AG09309 (cell line): ENCODE measurements at regions not wholly inside any gene's neighbourhood (a gene's known extent, or its start where the extent isn't known, plus 50 kb on each side); places are given as distances from the start of the nearest gene placed in this dataset.
"Not testable (repeated sequence)": the region's sequence is repeated elsewhere in the genome, so short reads cannot be mapped to it uniquely, and the experiment has no call there.

Source experiments
- DNase-seq: peaks from one replicate; pipeline ENCODE4 v3.0.0-alpha.2; 2010; ENCODE audit warnings: low read depth
- H3K4me3 ChIP-seq: 2 replicates; pipeline ENCODE4 v1.5.1; 2011; ENCODE audit warnings: mild to moderate bottlenecking, low read depth, low read length, moderate library complexity; ENCODE audit not compliant: control insufficient read depth
- TF ChIP-seq, protein P1 (sequence below): IDR thresholded peaks from 2 replicates; pipeline ENCODE4 v1.5.1; 2011; ENCODE audit warnings: mild to moderate bottlenecking, low read depth, low read length, inconsistent platforms; ENCODE audit not compliant: insufficient read depth, control insufficient read depth; ENCODE audit errors: missing control alignments

DNA sequence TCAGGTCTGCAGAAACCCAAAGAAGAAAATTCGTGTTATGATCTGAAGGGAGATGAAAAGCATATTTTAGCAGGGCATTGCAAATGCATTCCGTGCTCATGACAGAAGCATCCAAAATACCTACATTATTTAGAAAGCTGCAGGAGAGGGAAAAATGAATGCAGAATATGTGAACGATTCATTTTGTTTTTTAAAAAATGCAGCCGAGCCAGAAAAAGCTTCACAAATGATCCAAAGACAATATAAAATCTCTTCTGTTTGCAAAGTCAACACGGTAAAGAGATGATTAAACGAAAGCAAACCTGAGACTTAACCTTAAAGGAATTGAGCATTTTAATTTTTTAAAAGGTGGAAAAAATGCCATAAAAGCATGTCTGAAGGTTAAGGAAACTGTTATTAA lies 136.1 kb upstream of the SULF2 start:
- no peak overlapping the region for H3K4me3 ChIP-seq
- DNase-seq, result no peak
- TF ChIP-seq, protein P1, sequence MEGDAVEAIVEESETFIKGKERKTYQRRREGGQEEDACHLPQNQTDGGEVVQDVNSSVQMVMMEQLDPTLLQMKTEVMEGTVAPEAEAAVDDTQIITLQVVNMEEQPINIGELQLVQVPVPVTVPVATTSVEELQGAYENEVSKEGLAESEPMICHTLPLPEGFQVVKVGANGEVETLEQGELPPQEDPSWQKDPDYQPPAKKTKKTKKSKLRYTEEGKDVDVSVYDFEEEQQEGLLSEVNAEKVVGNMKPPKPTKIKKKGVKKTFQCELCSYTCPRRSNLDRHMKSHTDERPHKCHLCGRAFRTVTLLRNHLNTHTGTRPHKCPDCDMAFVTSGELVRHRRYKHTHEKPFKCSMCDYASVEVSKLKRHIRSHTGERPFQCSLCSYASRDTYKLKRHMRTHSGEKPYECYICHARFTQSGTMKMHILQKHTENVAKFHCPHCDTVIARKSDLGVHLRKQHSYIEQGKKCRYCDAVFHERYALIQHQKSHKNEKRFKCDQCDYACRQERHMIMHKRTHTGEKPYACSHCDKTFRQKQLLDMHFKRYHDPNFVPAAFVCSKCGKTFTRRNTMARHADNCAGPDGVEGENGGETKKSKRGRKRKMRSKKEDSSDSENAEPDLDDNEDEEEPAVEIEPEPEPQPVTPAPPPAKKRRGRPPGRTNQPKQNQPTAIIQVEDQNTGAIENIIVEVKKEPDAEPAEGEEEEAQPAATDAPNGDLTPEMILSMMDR, result no peak

DNA sequence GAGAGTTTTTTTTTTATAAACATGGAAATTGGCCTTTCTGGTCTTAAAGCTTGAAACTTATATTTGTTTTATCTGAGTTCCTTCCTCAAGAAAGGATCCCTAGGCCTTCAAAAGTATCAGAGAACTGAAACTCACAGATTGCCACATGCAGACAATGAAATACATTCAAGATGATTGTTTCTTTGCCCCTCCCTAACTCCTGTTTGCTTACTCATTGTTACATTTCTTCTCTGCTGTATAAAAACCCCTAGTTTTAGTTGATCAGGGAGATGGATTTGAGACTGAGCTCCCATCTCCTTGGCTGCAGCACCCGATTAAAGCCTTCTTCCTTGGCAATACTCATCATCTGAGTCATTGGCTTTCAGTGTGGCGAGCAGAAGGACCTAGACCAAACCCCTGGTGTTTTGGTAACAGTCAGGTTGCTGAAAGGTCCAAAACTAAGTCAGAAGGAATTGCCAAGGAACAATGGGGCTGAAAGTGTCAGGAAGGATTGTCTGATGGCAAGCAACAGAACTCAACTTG lies 132.3 kb upstream of the SULF2 start:
- TF ChIP-seq, protein P1, result no peak
- H3K4me3 ChIP-seq, result no peak overlapping the region
- DNase-seq, result no peak

DNA sequence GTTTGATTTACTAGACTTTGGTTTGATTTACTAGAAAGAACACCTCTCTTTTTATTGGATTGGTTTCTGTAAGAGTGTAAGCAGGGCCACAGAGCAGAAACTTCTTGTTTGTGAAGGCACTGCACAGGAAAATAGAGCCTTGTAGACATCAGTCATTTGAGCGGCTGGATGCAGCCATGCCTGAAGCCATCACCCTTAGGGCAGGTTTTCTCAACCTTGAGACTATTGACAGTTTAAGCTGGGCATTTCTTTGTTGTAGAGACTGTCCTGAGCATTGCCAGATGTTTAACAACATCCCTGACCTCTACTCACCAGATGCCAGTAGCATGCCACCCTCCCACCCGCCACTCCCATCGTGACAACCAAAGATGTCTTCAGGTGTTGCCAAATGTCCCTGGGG lies 130.2 kb upstream of the SULF2 start:
- TF ChIP-seq, protein P1, result no peak
- no peak overlapping the region for H3K4me3 ChIP-seq
- DNase-seq, result no peak

DNA sequence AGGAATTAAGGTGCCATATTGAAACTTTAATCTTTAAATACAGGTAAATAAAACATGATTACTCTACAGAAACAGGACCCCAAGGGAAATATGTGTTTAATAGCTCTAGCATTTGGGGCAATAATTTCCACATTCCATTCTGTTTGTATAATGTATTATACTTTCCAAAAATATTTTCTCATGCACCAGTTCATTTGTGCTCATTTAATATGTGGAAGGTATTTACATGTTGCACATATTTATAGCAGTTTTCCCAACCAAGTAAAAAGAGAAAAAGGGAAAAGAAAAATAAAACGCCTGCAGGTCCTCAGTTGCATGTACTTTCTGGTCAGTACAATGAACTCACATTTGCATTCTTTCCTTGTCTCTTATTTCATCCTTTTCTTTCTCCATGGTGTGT lies 129.5 kb upstream of the SULF2 start:
- TF ChIP-seq, protein P1, result no peak
- DNase-seq, result no peak
- H3K4me3 ChIP-seq, result no peak overlapping the region

DNA sequence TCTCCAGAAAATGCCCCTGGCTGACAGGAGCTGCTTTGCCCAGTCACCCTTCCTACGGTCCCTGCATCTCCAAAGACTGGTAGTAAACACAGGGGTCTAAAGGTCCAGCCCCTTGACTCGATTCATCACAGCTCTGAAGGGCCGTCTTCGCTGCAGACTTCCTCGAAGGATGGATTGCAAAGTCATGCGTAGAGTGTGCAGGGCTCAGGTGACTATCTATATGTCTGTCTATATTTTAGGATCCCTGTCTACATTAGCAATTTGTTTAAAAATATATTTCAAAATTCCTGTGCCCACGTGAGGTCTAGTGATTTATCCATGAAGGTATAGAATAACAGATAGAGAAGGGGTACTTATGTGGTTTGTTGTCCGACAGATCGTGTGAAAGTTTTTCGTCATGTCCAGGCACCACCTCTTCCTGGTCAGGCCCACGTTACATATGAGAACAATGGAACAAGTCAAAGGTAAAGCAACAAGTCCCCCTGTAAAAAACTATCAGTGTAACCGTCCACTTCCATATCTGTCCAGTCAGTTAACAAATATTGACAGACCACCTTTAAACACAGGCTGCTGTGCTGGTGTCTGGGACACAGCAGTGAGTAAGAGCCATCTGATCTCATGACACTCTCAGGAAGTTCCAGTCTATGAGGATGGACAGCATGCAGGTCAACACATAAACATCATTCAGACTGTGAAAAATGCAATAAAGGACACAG lies 127.7 kb upstream of the SULF2 start:
- DNase-seq, H3K4me3 ChIP-seq: not testable (repeated sequence)

DNA sequence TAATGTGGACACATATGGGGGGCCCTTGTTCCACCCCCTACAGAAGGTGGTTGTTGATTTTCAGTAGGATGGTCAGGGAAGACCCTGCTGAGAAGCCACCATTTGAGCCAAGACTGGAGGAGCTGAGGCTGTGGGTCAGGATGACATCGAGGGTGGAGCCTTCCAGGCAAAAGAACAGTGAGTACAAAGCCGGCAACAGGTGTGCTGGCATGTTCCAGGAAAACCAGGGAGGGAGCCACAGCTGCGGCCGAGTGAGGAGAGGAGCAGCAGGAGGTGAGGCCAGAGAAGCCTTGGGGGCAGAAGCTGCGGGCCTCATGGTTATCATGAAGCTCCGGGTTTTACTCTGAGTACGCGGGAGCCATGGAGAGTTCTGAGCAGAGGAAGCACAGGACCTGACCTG lies 126.9 kb upstream of the SULF2 start:
- H3K4me3 ChIP-seq, DNase-seq: not testable (repeated sequence)

DNA sequence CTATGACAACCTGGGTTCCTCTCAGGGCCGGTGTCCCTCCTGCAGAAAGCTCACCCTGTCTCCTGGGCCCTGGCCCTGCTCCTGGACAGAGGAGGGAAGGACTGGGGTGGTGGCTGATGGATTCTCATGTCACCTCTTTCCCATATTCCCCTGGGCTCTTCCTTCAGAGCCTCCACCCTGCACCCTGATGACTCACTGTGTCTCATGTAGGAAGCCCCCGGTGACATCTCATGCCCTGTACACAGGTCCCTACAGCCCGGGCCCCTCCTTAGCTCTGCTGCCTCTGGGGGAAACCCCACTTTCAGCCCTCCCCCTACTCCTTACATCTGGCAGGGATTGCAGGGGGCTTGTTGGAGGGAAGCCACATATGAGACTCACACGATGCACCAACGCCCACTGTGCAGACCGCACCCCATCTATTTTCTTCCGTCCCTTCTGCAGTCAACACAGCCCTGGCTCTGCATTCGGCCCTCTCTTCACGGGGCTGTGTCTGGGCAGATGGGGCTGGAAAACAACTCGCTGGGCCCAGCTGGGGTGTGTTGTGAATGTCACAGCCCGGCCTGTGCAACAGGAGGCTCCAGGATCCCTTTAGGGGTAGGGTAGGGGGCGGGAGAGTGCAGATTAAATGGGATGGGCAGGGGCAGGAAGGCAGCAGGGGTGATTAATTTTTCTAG lies 124.6 kb upstream of the SULF2 start:
- H3K4me3 ChIP-seq, DNase-seq: not testable (repeated sequence)

DNA sequence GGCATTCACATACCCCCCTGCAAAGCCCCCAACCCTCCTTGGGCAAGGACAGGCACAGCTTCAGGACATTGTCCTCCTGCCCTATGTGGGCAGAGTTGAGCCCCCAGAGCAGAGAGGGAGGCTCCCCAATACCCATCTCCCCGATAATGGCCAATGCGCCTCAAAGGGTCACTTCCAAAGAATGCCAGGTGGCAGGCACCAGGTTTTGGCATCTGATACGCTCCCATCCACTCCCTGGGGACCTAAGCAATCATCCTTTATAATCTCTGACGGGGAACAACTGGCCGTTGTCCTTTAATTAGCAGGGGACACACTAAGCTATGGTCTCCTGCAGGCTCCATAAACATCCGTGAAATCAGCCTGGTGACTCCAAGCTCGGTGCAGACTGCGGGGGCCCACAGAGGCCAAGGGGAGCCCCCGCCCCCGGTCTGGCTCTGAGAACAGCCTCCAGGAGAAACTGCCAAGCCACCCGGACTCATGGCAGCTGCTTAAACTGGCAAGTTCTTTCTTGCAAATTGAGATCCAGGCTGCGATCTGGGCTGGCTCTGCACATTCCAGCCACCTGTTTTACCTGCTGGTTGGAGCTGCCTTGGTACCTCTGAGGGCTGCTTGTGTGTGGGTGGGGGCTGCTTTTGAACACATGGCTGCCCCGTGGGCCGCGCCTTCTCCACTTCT lies 123.2 kb upstream of the SULF2 start:
- DNase-seq, result not testable (repeated sequence)

DNA sequence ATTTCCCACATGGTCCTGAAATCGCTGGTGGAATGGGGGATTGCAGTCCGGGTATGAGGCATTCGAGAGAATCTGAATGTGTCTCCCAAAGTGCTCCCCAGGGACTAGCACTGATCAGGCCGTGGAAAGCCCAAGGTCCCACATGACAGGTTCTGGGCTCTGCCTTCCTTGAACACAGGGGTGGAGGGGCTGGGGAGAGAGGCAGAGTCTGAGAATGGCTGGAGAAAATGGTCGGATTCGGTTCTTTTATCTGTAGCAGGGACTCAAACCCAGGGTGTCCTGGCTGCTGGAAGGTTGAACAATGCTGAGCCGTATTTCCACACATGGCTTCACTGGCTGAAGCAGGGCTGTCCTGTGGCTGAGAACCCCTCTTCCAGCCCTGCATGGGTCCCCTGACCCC lies 122.7 kb upstream of the SULF2 start:
- H3K4me3 ChIP-seq, DNase-seq: not testable (repeated sequence)

More for the DNA sequence above, 123.2 kb upstream of the SULF2 start:
- H3K4me3 ChIP-seq, result not testable (repeated sequence)
